GM18867 (cell line): ENCODE measurements at regions not wholly inside any gene's neighbourhood (a gene's known extent, or its start where the extent isn't known, plus 50 kb on each side); places are given as distances from the start of the nearest gene placed in this dataset.

Source experiments
- ATAC-seq: cut with Tn5 transposase; IDR thresholded peaks from one replicate; pipeline ENCODE4 v1.9.1; 2021; ENCODE audit warnings: mild to moderate bottlenecking, moderate library complexity; ENCODE audit not compliant: unreplicated experiment

- no peak for ATAC-seq
Observed at GRCh38 chr6:144335311-144335861, 50.3 kb downstream of the UTRN start.

GRCh38 chr6:144335914-144336313 is 50.8 kb downstream of the UTRN start:
- peak; percentile 88 for ATAC-seq

- no peak for ATAC-seq
Observed at GRCh38 chr6:144336900-144337299, 51.8 kb downstream of the UTRN start.

GRCh38 chr6:144338474-144338873 is 53.3 kb downstream of the UTRN start:
- ATAC-seq, result no peak

- no peak for ATAC-seq
Observed at GRCh38 chr6:144338951-144339700, 54.0 kb downstream of the UTRN start.

- ATAC-seq, result no peak
Observed at GRCh38 chr6:144339859-144340452, 54.8 kb downstream of the UTRN start.

- ATAC-seq, result no peak
Observed at GRCh38 chr6:144340541-144341371, 55.6 kb downstream of the UTRN start.

GRCh38 chr6:144341831-144342527 is 56.8 kb downstream of the UTRN start:
- ATAC-seq, result peak; percentile 35

GRCh38 chr6:144343701-144344428 is 58.7 kb downstream of the UTRN start:
- peak; percentile 46 for ATAC-seq

GRCh38 chr6:144344646-144345045 is 59.5 kb downstream of the UTRN start:
- peak; percentile 66 for ATAC-seq

GRCh38 chr6:144345451-144345850 is 60.3 kb downstream of the UTRN start:
- no peak for ATAC-seq

GRCh38 chr6:144346719-144347447 is 61.7 kb downstream of the UTRN start:
- ATAC-seq, result no peak

GRCh38 chr6:144347448-144347759 is 62.3 kb downstream of the UTRN start:
- ATAC-seq, result no peak

GRCh38 chr6:144347933-144348332 is 62.8 kb downstream of the UTRN start:
- no peak for ATAC-seq

- peak; percentile 35 for ATAC-seq
Observed at GRCh38 chr6:144349690-144350527, 64.8 kb downstream of the UTRN start.

GRCh38 chr6:144350528-144350880 is 65.4 kb downstream of the UTRN start:
- no peak for ATAC-seq

- ATAC-seq, result no peak
Observed at GRCh38 chr6:144351379-144352127, 66.4 kb downstream of the UTRN start.

- no peak for ATAC-seq
Observed at GRCh38 chr6:144352331-144352730, 67.2 kb downstream of the UTRN start.
